ENCODE measurements at regions not wholly inside any gene's neighbourhood (a gene's known extent, or its start where the extent isn't known, plus 50 kb on each side); places are given as distances from the start of the nearest gene placed in this dataset.

- TF ChIP-seq CTCF (IDR thresholded peaks at IDR 0.05) (no peak), EZH2 (IDR thresholded peaks at IDR 0.05) (no peak)
Measured at GRCh38 chr17:31673076-31673475, 186.0 kb downstream of the COPRS start.
